H9 (cell line): ENCODE measurements at regions not wholly inside any gene's neighbourhood (a gene's known extent, or its start where the extent isn't known, plus 50 kb on each side); places are given as distances from the start of the nearest gene placed in this dataset.

Source experiments
- DNase-seq: peaks from one replicate; pipeline ENCODE4 v3.0.0-alpha.2; 2017
- H2AFZ ChIP-seq: one replicate; pipeline ENCODE4 v1.6.1; 2013; ENCODE audit warnings: mild to moderate bottlenecking, low read length, control low read depth, moderate library complexity
- H2AK5ac ChIP-seq: 2 replicates; pipeline ENCODE4 v1.6.1; 2013; ENCODE audit warnings: low read length, control low read depth, mixed read lengths; ENCODE audit not compliant: insufficient read length
- H2BK120ac ChIP-seq: one replicate; pipeline ENCODE4 v1.6.1; 2013; ENCODE audit warnings: low read depth, mild to moderate bottlenecking, low read length, control low read depth, inconsistent platforms; ENCODE audit not compliant: poor library complexity, severe bottlenecking
- H2BK12ac ChIP-seq: 2 replicates; pipeline ENCODE4 v1.6.1; 2013; ENCODE audit warnings: low read length, control low read depth, mixed read lengths, low read depth; ENCODE audit not compliant: insufficient read length
- H2BK15ac ChIP-seq: 2 replicates; pipeline ENCODE4 v1.6.1; 2013; ENCODE audit warnings: low read depth, low read length, control low read depth
- H2BK20ac ChIP-seq: one replicate; pipeline ENCODE4 v1.6.1; 2013; ENCODE audit warnings: low read depth, mild to moderate bottlenecking, low read length, control low read depth, inconsistent platforms; ENCODE audit not compliant: poor library complexity, severe bottlenecking
- H2BK5ac ChIP-seq: 2 replicates; pipeline ENCODE4 v1.6.1; 2013; ENCODE audit warnings: low read length, control low read depth, mixed read lengths; ENCODE audit not compliant: insufficient read length
- H3K14ac ChIP-seq: 2 replicates; pipeline ENCODE4 v1.6.1; 2013; ENCODE audit warnings: low read length, control low read depth; ENCODE audit not compliant: insufficient read depth
- H3K18ac ChIP-seq: 2 replicates; pipeline ENCODE4 v1.6.1; 2013; ENCODE audit warnings: low read depth, mild to moderate bottlenecking, mixed read lengths, low read length, control low read depth; ENCODE audit not compliant: insufficient read length
- H3K23ac ChIP-seq: 2 replicates; pipeline ENCODE4 v1.6.1; 2013; ENCODE audit warnings: low read length, control low read depth, mixed read lengths, low read depth; ENCODE audit not compliant: insufficient read length
- H3K23me2 ChIP-seq: 2 replicates; pipeline ENCODE4 v1.6.1; 2013; ENCODE audit warnings: low read depth, mild to moderate bottlenecking, mixed read lengths, low read length, control low read depth; ENCODE audit not compliant: insufficient read length, poor library complexity, severe bottlenecking
- H3K27ac ChIP-seq: 2 replicates; pipeline ENCODE4 v1.5.1; 2013; ENCODE audit warnings: low read length, control low read depth, mixed read lengths, low read depth; ENCODE audit not compliant: insufficient read length
- H3K27me3 ChIP-seq: 2 replicates; pipeline ENCODE4 v1.6.1; 2013; ENCODE audit warnings: low read length, control low read depth, inconsistent platforms; ENCODE audit not compliant: insufficient read depth
- H3K4ac ChIP-seq: 2 replicates; pipeline ENCODE4 v1.6.1; 2013; ENCODE audit warnings: low read depth, mild to moderate bottlenecking, control low read depth, inconsistent platforms, low read length, moderate library complexity
- H3K4me1 ChIP-seq: 2 replicates; pipeline ENCODE4 v1.6.1; 2013; ENCODE audit warnings: low read length, control low read depth, inconsistent platforms; ENCODE audit not compliant: insufficient read depth
- H3K4me2 ChIP-seq: 2 replicates; pipeline ENCODE4 v1.6.1; 2013; ENCODE audit warnings: low read length, control low read depth, mixed read lengths; ENCODE audit not compliant: insufficient read length, insufficient read depth
- H3K56ac ChIP-seq: 2 replicates; pipeline ENCODE4 v1.6.1; 2013; ENCODE audit warnings: low read depth, mild to moderate bottlenecking, mixed read lengths, low read length, control low read depth; ENCODE audit not compliant: insufficient read length
- H3K79me1 ChIP-seq: 2 replicates; pipeline ENCODE4 v1.6.1; 2013; ENCODE audit warnings: low read depth, mild to moderate bottlenecking, moderate library complexity, low read length, control low read depth, inconsistent platforms; ENCODE audit not compliant: insufficient read depth, poor library complexity, severe bottlenecking
- H3K79me2 ChIP-seq: 2 replicates; pipeline ENCODE4 v1.6.1; 2013; ENCODE audit warnings: low read length, control low read depth, inconsistent platforms; ENCODE audit not compliant: insufficient read depth
- H3K9ac ChIP-seq: 2 replicates; pipeline ENCODE4 v1.6.1; 2013; ENCODE audit warnings: low read length, control low read depth, mixed read lengths; ENCODE audit not compliant: insufficient read length; ENCODE audit errors: extremely low read depth
- H3K9me3 ChIP-seq: one replicate; pipeline ENCODE4 v1.6.1; 2013; ENCODE audit warnings: low read depth, low read length, inconsistent platforms; ENCODE audit not compliant: control insufficient read depth
- H3T11ph ChIP-seq: one replicate; pipeline ENCODE4 v1.6.1; 2013; ENCODE audit warnings: mild to moderate bottlenecking, low read length, control low read depth, inconsistent platforms
- H4K20me1 ChIP-seq: one replicate; pipeline ENCODE4 v1.6.1; 2013; ENCODE audit not compliant: control insufficient read depth, insufficient read length, insufficient read depth
- H4K5ac ChIP-seq: 2 replicates; pipeline ENCODE4 v1.6.1; 2013; ENCODE audit warnings: low read depth, mild to moderate bottlenecking, mixed read lengths, low read length, control low read depth; ENCODE audit not compliant: insufficient read length
- H4K8ac ChIP-seq: replicated peaks from 2 replicates; pipeline ENCODE4 v1.6.1; 2013; ENCODE audit warnings: low read length, control low read depth, mixed read lengths, low read depth; ENCODE audit not compliant: insufficient read length
- H4K91ac ChIP-seq: 2 replicates; pipeline ENCODE4 v1.6.1; 2013; ENCODE audit warnings: low read depth, mild to moderate bottlenecking, moderate library complexity, mixed read lengths, low read length, control low read depth; ENCODE audit not compliant: insufficient read length
- H3K27ac Mint-ChIP-seq, 3 experiments: 2 replicates in 2 of 3; 3 replicates in 1 of 3; pipeline ENCODE4 v1.8.0; 2020 to 2021; ENCODE audit warnings: mixed read lengths in 3 of 3, mild to moderate bottlenecking in 1 of 3, moderate library complexity in 1 of 3
- H3K27me3 Mint-ChIP-seq: 2 replicates; pipeline ENCODE4 v1.8.0; 2021; ENCODE audit warnings: low read depth, mild to moderate bottlenecking, moderate library complexity, mixed read lengths
- H3K36me3 Mint-ChIP-seq, 3 experiments: 2 replicates in 2 of 3; 3 replicates in 1 of 3; pipeline ENCODE4 v1.8.0; 2020 to 2021; ENCODE audit warnings: low read depth in 3 of 3, mixed read lengths in 3 of 3; ENCODE audit not compliant: insufficient read depth in 1 of 3
- H3K4me1 Mint-ChIP-seq, 2 experiments: 2 replicates each; pipeline ENCODE4 v1.8.0; 2020; ENCODE audit warnings: mixed read lengths in 2 of 2
- H3K4me3 Mint-ChIP-seq, 2 experiments: 2 replicates in 1 of 2; 3 replicates in 1 of 2; pipeline ENCODE4 v1.8.0; 2020 to 2021; ENCODE audit warnings: mild to moderate bottlenecking in 2 of 2, mixed read lengths in 2 of 2, moderate library complexity in 1 of 2
- H3K9me3 Mint-ChIP-seq, 2 experiments: 2 replicates in 1 of 2; 3 replicates in 1 of 2; pipeline ENCODE4 v1.8.0; 2020; ENCODE audit warnings: mild to moderate bottlenecking in 2 of 2, mixed read lengths in 2 of 2, moderate library complexity in 1 of 2
- CTCF ChIP-seq: fragments of 200-600 bp; sonication (generic); conservative IDR thresholded peaks from 3 replicates; pipeline ENCODE4 v1.8.0; 2021; ENCODE audit warnings: antibody characterized with exemption, mild to moderate bottlenecking
- WGBS: extraction: QIAGEN DNeasy Blood & Tissue Kit; methylation state at CpG from one replicate; pipeline ENCODE4 v1.1.7; 2013; ENCODE audit warnings: missing lambda C conversion rate, low lambda C conversion rate, mixed read lengths; ENCODE audit not compliant: insufficient read length; ENCODE audit errors: extremely low coverage; 5-methylcytosine and 5-hydroxymethylcytosine counted together

GRCh38 chr4:37754410-37755185, 68.4 kb upstream of the RELL1 start:
- Histone ChIP-seq H3K4me2 (no peak overlapping the region), H2BK12ac (no peak overlapping the region), H3K27ac (no peak overlapping the region), H3T11ph (no peak overlapping the region), H3K14ac (no peak overlapping the region), H3K9ac (no peak overlapping the region), H2AK5ac (no peak overlapping the region), H2BK15ac (no peak overlapping the region), H3K23me2 (no peaks in the 10 kb centered on the region), H3K27me3 (no peaks in the 10 kb centered on the region), H2BK5ac (no peak overlapping the region), H3K56ac (no peak overlapping the region), H3K23ac (no peak overlapping the region), H2BK120ac (no peak overlapping the region), H4K91ac (no peak overlapping the region), H3K9me3 (no peaks in the 10 kb centered on the region), H4K20me1 (no peaks in the 10 kb centered on the region), H3K4me1 (no peaks in the 10 kb centered on the region), H3K4ac (no peak overlapping the region), H3K79me1 (no peaks in the 10 kb centered on the region), H3K18ac (no peak overlapping the region), H4K8ac (no peak overlapping the region), H4K5ac (no peak overlapping the region), H2AFZ (peak overlapping the region; percentile 16), H3K79me2 (no peaks in the 10 kb centered on the region), H2BK20ac (no peak overlapping the region)
- TF ChIP-seq CTCF: no peak
- H3K4me3 Mint-ChIP-seq: no peak overlapping the region
- peaks cover 0 to 2% of the 10 kb centered on the region in 2 experiments; a peak in 1 of 4 replicates for H3K4me1 Mint-ChIP-seq
- H3K27me3 Mint-ChIP-seq: peaks cover 2% of the 10 kb centered on the region; the same call in 1 of the 2 replicates
- DNase-seq: no peak
- H3K36me3 Mint-ChIP-seq: no peaks in the 10 kb centered on the region
- H3K9me3 Mint-ChIP-seq: no peaks in the 10 kb centered on the region
- no CpG with 5 or more reads among the region's 6 CpGs for WGBS
- H3K27ac Mint-ChIP-seq: no peak overlapping the region
